HG03159 (cell line): ENCODE measurements at regions not wholly inside any gene's neighbourhood (a gene's known extent, or its start where the extent isn't known, plus 50 kb on each side); places are given as distances from the start of the nearest gene placed in this dataset.
"Not testable (repeated sequence)": the region's sequence is repeated elsewhere in the genome, so short reads cannot be mapped to it uniquely, and the experiment has no call there.

ENCODE experiments used
- ATAC-seq: cut with Tn5 transposase; IDR thresholded peaks from one replicate; pipeline ENCODE4 v1.9.1; 2021; ENCODE audit warnings: mild to moderate bottlenecking, moderate library complexity; ENCODE audit not compliant: unreplicated experiment

DNA sequence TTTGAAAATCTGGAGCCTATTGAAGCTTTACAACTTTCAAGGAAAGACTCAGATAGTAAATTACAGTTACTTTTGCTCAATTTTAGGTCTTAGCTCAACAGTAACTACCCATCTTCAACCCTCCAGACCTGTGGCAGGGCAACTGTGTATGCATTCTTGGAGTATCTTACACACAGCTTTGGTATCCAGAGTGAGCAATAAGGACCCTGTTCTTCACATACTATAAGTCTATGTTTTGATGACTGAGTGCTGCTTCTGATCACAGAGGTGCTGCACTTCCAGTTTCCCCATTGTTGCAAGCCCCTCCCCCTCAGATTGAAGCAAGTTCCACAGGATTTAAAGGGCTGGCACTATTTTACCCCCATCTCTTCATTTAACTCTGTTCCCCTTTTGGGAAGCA is 737.4 kb upstream of the GRAMD2B start:
- no peak for ATAC-seq

DNA sequence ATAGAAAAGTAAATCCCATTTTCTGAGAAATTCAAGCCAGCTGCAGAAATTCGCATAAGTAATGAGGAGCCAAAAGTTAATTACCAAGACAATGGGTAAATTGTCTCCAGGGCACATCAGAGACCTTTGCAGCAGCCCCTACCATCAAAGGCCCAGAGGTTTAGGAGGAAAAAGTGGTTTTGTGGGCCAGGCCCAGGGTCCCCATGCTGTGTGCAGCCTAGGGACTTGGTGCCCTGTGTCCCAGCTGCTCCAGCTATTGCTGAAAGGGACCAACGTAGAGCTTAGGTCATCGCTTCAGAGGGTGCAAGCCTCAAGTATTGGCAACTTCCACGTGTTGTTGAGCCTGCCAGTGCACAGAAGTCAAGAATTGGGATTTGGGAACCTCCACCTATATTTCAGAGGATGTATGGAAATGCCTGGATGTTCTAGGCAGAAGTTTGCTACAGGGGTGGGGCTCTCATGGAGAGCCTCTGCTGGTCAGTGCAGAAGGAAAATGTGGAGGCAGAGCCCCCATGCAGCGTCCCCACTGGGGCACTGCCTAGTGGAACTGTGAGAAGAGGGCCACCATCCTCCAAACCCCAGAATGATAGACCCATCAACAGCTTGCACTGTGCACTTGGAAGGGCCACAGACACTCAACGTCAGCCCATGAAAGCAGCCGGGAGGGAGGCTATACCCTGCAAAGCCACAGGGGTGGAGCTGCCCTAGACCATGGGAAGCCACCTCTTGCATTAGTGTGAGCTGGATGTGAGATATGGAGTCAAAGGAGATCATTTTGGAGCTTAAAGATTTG is 731.3 kb upstream of the GRAMD2B start:
- not testable (repeated sequence) for ATAC-seq

DNA sequence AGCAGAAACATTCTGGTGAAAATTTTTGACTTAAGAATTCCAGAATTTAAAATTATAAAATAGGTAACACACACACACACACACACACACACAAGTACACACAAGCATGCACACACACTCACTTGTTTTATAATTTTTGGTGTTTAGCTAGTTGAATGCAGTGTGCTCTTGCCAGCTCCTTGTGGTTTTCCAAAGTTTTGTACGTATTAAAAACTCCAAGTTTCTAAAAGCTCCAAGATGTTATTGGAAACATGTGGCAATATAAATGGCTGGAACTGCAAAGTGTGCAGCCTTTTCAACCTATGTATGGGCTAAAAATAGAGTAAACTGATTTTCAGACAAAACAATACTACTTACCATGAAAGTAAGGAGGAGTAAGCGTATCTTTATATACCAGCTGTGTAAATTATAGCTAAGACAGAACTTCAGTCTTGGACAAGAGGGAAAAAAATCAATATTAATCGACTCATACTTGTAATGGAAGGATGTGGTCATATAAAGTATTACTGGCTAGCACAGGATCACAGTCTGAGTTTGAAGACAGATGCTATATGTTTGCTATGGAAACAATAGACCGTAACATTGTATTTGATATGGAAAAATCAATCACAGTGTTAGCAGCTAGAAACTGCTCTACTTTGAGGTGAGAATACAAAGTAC is 727.1 kb upstream of the GRAMD2B start:
- ATAC-seq: no peak

DNA sequence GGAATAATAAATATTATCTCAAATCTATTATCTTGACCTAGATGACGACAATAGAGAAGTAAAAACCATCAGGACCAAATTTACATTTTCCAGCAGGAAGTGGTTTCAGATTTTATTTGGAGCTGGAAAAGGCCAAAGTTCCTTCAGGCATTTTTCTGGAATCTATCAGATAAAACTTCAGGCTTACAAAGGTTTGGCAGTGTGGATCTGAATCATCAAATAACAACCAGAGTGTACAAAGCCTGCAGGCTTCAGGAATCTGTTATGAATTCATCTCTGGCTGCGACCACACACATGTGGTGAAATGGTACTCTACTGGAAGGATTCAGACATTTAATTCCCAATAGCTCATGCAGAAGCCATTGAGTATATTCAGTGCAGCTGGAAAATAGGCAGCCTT is 726.4 kb upstream of the GRAMD2B start:
- ATAC-seq: no peak

DNA sequence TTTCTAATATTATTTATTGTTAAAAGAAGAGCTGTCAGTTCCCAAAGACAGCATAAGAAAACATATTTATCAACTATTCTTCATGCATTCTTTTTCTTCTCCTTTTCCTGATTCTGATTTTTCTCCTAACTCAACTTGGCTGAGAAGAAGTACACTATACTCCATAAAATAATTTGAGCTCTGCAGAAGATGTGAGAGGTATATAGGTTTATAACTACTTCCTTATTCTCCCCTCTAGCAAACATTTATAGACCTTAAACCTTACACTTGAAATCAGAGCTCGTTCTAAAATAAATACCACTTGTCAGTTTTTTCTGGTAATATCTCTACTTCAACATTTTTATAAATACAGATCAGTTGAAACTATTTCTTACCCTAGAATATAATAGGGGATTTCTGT is 724.8 kb upstream of the GRAMD2B start:
- ATAC-seq: no peak

DNA sequence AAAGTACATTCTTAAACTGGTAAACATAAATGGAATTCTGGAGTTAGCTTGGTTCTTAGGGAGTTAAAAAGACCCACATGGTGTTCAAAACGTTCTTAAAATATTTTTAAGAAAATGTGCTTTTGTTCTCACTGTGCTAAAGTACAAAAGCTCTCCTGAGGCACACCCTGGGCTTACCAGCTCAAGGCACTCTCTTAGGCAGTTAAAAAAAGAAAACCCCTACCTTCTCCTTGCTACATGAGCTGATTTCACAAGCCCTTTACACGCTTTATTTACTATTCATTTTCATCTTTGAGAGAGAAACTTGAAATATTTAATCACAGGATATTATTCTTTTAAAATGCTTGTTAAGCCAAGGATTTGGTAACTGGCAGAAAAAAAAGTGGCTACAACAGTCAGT is 723.3 kb upstream of the GRAMD2B start:
- ATAC-seq: no peak

DNA sequence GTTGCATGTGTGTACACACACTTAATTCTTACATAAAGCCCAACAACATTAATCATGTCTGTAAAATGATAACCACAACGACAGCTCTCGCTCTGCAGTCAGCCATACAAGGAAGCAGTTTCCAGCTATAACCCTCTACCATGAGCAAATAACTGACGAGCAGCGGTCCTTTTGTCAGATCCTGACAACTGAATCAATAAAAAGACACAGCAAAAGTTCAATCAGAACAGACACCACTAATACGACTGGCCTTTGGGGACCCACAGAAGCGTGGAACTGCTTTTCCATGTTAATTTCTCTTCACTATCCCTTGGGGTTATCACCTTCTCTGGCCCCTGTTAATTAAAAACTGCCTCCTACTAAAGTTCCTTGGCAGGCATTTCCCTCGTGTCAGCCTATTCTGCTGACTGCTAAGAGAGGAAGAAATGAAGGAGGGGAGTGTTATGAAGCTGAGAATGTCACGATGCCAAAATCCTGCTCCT is 722.8 kb upstream of the GRAMD2B start:
- ATAC-seq: no peak

DNA sequence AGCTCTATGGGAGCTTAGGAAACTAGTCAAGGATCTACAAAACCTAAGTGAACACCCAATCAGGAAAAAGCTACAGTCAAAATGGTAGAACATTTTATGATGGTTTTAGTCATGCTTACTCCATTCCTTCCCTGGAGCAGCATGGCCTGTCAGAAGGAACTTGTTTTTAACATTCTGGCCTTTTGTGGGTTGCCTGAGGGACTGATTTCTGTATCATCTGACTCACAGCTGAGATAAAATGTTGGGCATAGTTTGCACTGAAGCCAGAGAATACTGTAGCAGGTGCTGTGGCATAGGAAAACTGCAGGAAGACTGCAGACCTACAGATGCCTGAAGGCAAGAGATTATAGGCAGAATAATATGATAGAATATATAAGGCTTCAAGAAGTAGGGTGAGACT is 719.6 kb upstream of the GRAMD2B start:
- no peak for ATAC-seq

DNA sequence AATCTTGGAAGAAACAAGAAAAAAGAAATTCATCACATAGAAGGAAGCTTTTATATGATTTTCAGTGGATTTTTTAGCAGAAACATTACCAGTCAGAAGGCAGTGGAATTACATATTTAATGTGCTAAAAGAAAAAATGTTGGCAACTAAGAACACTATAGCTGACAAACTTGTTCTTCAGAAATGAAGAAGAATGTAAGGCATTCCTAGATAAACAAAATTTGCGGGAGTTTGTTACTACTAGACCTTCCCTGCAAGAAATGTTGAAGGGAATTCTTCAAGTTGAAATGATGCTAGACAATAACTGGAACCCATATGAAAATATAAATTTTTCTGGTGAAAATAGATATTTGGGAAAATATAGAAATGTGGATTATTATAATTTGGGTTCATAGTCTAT is 718.3 kb upstream of the GRAMD2B start:
- no peak for ATAC-seq

DNA sequence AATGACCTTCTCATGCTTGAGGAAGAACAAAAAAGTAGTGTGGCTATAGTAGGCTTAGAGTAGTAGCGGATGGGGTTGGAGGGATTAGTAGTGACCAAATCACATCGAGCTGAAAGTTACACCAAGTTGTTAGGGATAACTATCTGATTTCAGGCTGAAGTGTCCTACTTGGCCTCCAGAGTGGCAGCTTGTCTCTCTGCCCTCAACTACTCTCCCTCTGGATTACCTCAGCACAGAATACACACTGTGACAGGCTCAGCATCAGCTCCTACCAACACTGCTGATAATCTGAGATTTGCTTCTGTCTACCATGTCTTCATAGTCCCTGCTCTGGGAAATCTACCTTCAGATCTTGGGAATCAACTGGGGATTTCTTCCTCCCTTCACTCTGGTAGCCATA is 714.6 kb upstream of the GRAMD2B start:
- no peak for ATAC-seq

DNA sequence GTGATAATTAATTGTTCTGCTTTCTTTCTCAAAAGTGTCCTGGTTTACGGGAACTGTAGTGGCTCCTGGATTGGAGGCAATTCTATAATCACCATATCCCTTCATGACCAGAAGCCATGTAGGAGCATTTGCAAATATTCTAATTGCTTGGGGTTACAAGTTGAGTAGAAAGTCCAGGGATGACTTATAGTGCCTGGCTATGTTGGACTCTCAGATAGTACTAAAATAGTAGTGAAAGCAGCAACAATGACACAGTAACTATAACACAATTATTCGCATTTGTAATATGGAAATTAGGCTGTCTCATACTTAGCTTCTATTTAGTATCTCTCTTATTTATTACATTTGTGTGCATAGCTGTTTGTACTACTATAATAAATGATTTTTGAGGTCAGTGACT is 712.5 kb upstream of the GRAMD2B start:
- ATAC-seq: no peak

DNA sequence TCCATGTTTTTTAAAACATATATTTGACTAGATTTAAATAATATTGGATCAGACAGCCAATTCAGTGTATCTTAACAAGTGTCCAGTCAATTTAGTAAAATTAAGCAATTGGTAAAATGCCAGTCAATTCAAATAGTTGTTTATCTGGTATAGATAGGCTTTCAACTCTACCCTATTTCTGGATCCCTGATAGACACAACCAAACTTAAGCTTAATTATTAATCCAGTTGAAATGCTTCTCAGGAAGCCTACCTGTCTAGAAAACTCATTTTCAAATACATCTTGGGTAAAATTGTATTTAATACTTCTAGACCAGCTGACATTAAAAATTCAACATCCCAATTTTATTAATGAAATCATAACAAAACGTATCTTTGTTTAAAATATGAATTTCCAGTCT is 710.8 kb upstream of the GRAMD2B start:
- no peak for ATAC-seq

DNA sequence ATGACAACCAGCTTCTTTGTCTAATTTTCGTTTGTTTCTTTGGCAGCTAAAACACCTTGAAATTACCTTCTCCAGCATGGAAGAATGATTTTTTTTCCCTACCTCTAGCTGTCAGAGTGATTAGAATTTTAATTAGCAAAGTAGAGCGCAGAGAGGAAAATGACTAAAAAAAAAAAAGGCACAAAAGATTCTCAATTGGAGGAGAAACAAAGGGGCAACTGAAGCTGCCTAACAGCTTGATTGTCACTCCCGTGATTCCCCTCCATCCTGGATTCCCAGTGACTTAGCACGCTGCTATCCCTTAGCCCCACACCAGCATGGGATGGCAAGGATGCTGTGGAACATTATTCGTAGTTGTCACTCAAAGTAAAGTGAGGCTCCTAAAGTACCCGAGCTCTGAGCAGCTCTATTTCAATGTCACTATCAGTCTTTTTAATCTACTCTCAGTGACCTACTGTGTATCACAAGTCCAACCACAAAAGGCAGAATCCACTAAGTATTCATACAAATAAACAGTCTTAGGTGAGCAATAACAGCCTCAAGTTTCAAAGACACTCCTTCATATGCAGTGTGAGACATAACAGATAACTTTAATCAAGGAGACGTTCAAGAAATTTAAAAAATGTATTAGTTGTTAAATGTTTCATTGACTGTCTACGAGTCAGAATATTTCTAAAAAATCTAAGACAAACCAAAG is 710.0 kb upstream of the GRAMD2B start:
- no peak for ATAC-seq

DNA sequence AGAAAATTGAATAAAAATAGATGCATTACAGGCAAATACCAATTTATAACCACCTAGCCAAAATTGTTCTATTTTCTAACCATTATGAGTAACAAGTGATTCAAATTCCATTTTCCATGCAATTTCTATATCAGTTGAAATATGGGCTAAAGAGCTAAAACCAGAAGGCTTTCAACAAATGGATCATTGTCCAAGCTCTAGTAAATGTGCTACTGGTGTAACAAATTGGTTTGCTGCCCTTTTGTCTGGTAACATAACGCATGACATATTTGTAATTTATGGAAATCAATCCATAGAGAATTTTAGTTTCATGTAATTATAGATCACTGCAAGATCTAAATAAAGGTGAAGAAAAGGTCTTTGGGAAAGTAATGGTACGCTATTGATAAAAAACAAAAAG is 708.0 kb upstream of the GRAMD2B start:
- ATAC-seq: no peak

DNA sequence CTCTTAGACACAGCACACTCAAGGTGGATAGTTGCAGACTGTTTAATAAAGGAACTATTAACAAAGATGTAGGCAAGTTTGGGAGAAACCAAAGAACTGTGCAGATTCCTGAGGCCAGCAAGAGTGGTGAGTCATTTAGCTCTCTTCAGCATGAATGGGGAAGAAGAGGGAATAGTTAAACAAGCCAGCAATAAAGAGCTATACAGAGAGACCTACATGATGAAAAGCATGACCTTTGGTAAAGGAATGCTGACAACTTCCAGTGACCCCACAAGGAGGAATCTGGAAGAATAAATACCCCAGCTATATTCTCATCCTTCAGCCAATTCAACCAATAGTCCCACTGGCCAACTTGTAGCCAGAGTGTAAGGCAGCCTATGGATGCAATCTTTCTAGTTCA is 706.0 kb upstream of the GRAMD2B start:
- ATAC-seq: no peak

DNA sequence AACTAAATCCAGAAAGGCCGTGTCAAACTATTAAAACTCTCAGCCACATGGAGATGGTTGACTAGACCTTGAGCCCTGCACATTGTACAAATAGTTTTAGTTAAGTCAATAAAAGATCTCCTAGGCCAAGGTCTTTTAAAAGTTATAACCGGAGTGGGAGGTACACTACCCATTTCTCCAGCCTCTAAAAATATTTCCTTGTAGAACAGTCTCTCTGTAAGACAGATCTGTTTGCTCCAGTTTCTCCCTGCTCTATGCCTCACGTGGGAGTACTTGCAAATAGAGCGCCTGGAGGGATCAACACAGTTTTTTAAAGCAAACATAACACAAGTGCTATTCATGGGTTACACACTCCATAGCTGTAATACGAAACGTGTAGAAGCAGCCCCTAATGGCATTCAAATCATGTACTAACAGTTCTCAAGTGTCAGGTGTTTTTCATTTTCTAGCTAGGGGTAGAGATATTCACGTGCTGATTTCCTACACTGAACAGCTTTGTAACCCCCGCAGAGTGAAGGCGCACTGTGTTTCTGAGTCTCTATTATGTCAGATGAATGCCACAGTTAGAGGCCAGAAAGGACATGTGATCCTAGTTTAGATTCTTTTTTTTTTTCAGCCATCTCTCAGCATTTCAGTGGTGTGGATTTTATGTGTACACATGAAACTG is 703.4 kb upstream of the GRAMD2B start:
- no peak for ATAC-seq

DNA sequence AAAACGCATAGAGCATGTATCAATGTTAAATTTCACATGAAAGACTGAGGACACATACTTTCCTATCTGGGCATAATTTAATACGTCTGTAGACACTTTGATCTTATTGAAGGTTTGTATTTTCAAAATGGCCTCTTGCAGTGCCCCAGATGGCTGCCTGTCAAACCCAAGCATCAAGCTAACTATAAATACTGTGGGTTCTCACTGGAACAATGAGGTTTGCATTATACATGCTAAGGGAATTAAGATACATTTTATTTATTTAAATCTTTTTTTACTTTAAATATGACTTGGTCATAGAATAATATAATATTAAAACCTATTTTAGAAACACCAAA is 702.9 kb upstream of the GRAMD2B start:
- ATAC-seq: no peak

DNA sequence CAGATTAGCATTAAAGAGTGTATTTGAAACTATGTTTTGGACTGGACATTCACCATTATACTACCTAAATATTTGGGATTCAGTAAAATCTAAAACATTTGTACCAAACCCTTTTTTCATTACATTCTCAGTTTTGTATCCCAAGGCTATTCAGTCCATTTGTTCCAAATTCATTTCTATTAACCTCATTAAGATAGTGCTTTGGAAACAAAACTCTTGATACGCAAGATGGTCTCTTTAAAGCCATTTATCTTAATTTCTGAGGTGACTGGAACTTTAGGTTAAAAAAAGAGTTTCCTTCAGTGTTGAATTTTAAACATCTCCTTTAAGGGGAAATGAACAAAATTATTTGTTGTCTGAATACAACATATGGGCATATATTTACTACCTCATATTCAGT is 702.5 kb upstream of the GRAMD2B start:
- ATAC-seq: no peak

DNA sequence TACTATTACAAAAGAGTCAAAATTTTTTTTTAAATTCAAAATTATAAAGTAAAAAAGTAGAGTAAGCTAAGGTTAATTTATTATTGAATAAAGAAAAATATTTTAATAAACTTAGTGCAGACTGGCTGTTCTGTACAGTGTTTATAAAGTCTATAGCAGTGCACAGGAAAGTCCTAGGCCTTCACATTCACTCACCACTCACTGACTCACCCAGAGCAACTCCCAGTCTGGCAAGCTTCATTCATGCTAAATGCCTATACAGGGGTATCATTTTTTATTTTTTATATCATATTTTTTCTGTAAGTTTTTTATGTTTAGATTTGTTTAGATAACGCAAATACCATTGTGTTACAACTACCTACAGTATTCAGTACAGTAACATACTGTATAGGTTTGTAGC is 700.7 kb upstream of the GRAMD2B start:
- no peak for ATAC-seq

DNA sequence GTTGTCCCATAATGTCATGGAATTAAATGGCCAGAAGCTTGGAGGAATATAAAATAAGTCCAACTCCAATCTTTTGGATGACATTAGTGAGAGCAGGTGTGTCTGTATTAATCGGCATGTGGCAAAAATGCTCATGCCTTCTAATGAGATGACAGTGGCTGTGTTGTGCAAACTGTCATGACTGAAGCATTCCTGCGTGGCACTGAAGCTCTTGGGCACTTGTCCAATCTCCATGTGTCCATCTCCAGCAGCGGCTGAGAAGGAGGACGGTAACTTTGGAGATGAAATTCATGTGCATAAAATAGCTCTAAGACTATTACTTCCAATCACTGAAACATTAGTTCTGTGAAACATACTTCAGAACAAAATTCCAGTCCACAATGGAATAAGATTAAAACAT is 697.5 kb upstream of the GRAMD2B start:
- no peak for ATAC-seq

DNA sequence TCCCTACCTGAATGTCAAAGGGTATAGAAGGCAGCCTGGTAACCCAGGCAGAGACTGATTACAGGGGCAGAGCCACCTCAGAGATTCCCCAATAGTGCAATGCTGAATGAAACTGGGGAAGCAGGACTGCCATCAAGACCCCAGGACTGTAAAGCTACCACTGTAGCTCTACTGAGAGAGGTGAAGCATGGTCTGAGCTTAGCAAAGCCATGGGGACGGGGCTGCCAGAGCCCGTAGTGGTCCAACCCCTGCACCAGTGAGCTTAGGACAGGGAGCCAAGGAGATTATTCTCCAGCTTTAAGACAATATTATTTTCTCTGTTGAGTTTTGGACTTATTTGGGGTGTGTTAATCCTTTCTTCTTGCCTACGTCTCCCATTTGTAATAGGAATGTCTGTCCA is 679.3 kb upstream of the GRAMD2B start:
- ATAC-seq: no peak

DNA sequence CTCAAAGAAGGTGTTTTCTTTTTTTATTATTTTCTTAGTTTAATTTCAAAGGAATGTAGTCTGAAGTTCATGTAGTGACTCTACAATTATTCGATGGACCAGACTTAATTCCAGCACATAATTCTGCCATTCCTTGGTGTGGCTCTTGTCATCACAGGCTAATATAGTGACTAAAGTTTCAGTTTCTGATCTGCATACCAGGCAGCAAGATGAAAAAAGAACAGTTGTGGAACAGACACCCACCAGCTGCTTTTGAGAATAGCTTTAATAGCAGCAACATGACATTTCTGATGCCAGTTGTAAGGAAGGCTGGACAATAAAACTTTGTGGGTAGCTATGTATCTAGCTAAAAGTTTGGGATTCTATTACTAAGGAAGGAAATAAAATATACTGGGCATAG is 676.3 kb upstream of the GRAMD2B start:
- ATAC-seq: no peak
